GM12878 (cell line): ENCODE measurements at regions not wholly inside any gene's neighbourhood (a gene's known extent, or its start where the extent isn't known, plus 50 kb on each side); places are given as distances from the start of the nearest gene placed in this dataset.

Experiments used
- ATAC-seq: fragments of 200-7000 bp; cut with Tn5 transposase; 3 replicates; pipeline ENCODE4 v1.9.1; 2020; ENCODE audit warnings: mild to moderate bottlenecking, moderate library complexity
- BruUV-seq: library from RNA; stranded (reverse); fragments of 400-500 nt; replicated peaks from 2 replicates; lab custom pipeline; 2021; lab: Mats Ljungman, UMichigan
- CTCF ChIA-PET: fragments of 300-600 bp; sonication (Branson Sonifier 250); formaldehyde crosslinking; extraction: SDS; loops from one replicate; lab custom pipeline; 2021; ENCODE audit warnings: inconsistent platforms; lab: Yijun Ruan, JAX
- POLR2A ChIA-PET: fragments of 350-600 bp; formaldehyde crosslinking; extraction: SDS; loops from one replicate; lab custom pipeline; 2021; ENCODE audit warnings: inconsistent platforms; lab: Charles Lee
- RAD21 ChIA-PET: fragments of 300-600 bp; sonication (Branson Sonifier 250); formaldehyde crosslinking; loops from one replicate; lab custom pipeline; 2023; ENCODE audit warnings: antibody characterized with exemption; ENCODE audit not compliant: unreplicated experiment; lab: Charles Lee
- SMC1A ChIA-PET: fragments of 300-600 bp; sonication (Branson Sonifier 250); formaldehyde crosslinking; loops from one replicate; lab custom pipeline; 2023; ENCODE audit not compliant: unreplicated experiment, uncharacterized antibody; lab: Charles Lee
- DNase-seq: peaks from one replicate; pipeline ENCODE4 v3.0.0-alpha.2; 2011; ENCODE audit warnings: low read depth, low spot score
- FAIRE-seq: peaks from 3 replicates; lab custom pipeline; 2011; peaks lifted over from hg19 to GRCh38; lab: Jason Lieb, UNC
- H2AFZ ChIP-seq: 2 replicates; pipeline ENCODE4 v1.6.0; 2011; ENCODE audit warnings: low read depth, low read length, control low read depth; ENCODE audit not compliant: control insufficient read depth
- H3K27ac ChIP-seq: 2 replicates; pipeline ENCODE4 v1.5.1; 2011; ENCODE audit warnings: control low read depth; ENCODE audit not compliant: control insufficient read depth, insufficient read depth
- H3K27me3 ChIP-seq, 2 experiments: replicated peaks in 1 of 2; 2 replicates each; pipeline versions ENCODE4 v1.6.0 to v1.6.1; 2011; ENCODE audit warnings: low read length in 1 of 2; ENCODE audit not compliant: control insufficient read depth in 2 of 2, insufficient read depth in 2 of 2
- H3K36me3 ChIP-seq, 2 experiments: 2 replicates each; pipeline ENCODE4 v1.5.1; 2011; ENCODE audit warnings: low read length in 1 of 2; ENCODE audit not compliant: control insufficient read depth in 2 of 2, insufficient read depth in 2 of 2
- H3K4me1 ChIP-seq: 2 replicates; pipeline ENCODE4 v1.6.1; 2011; ENCODE audit warnings: mild to moderate bottlenecking, low read length, moderate library complexity, mixed read lengths; ENCODE audit not compliant: control insufficient read depth, insufficient read depth
- H3K4me2 ChIP-seq: 2 replicates; pipeline ENCODE4 v1.6.0; 2011; ENCODE audit warnings: control low read depth; ENCODE audit not compliant: control insufficient read depth, insufficient read depth
- H3K4me3 ChIP-seq: fragments of 200-600 bp; sonication (generic); 2 replicates; pipeline ENCODE4 v1.5.1; 2016
- H3K79me2 ChIP-seq: 2 replicates; pipeline ENCODE4 v1.6.0; 2011; ENCODE audit warnings: low read length; ENCODE audit not compliant: control insufficient read depth, insufficient read depth
- H3K9ac ChIP-seq: 2 replicates; pipeline ENCODE4 v1.8.0; 2011; ENCODE audit warnings: low read length, control low read depth, mixed read lengths; ENCODE audit not compliant: control insufficient read depth, insufficient read depth
- H3K9me3 ChIP-seq: replicated peaks from 3 replicates; pipeline ENCODE4 v1.5.1; 2011; ENCODE audit warnings: mild to moderate bottlenecking, low read length; ENCODE audit not compliant: control insufficient read depth, insufficient read depth
- H4K20me1 ChIP-seq: 2 replicates; pipeline ENCODE4 v1.6.0; 2011; ENCODE audit not compliant: control insufficient read depth, insufficient read depth
- ATF7 ChIP-seq: fragments of 450-650 bp; IDR thresholded peaks from 2 replicates; pipeline ENCODE4 v1.6.1; 2016; ENCODE audit warnings: low read depth, mild to moderate bottlenecking
- BHLHE40 ChIP-seq, 2 experiments: fragments of 450-650 bp in 1 of 2; IDR thresholded peaks; 2 replicates each; pipeline ENCODE4 v1.6.1; 2011 to 2017; ENCODE audit warnings: low read depth in 2 of 2, borderline replicate concordance in 1 of 2, improper control_type of control experiment in 1 of 2, low read length in 1 of 2, mild to moderate bottlenecking in 1 of 2
- CBX5 ChIP-seq: sonication (generic); IDR thresholded peaks from 2 replicates; pipeline ENCODE4 v1.6.1; 2016; ENCODE audit warnings: low read depth, moderate library complexity, mild to moderate bottlenecking, inconsistent platforms
- EZH2 ChIP-seq: IDR thresholded peaks from 2 replicates; pipeline ENCODE4 v1.6.1; 2012; ENCODE audit warnings: low read depth, mild to moderate bottlenecking, control low read depth, inconsistent platforms, low read length, borderline replicate concordance; ENCODE audit not compliant: control insufficient read depth
- JUND ChIP-seq: IDR thresholded peaks from 2 replicates; pipeline ENCODE4 v1.6.1; 2012; ENCODE audit warnings: low read depth, mild to moderate bottlenecking, low read length, improper control_type of control experiment, moderate library complexity
- MYB ChIP-seq: fragments of 150-350 bp; IDR thresholded peaks from 2 replicates; pipeline ENCODE4 v1.6.1; 2014; ENCODE audit warnings: mild to moderate bottlenecking, low read depth, low read length, borderline replicate concordance
- PML ChIP-seq: IDR thresholded peaks from 2 replicates; pipeline ENCODE4 v1.6.1; 2012; ENCODE audit warnings: low read length, inconsistent platforms
- RB1 ChIP-seq: fragments of 450-650 bp; formaldehyde crosslinking; IDR thresholded peaks from 2 replicates; pipeline ENCODE4 v1.6.1; 2017; ENCODE audit warnings: mild to moderate bottlenecking, borderline replicate concordance
- RBBP5 ChIP-seq: fragments of 200-600 bp; sonication (generic); conservative IDR thresholded peaks from 2 replicates; pipeline ENCODE4 v1.6.1; 2016
- RCOR1 ChIP-seq: conservative IDR thresholded peaks from 2 replicates; pipeline ENCODE4 v1.6.1; 2012; ENCODE audit warnings: low read depth, low read length, improper control_type of control experiment
- SIN3A ChIP-seq: IDR thresholded peaks from 2 replicates; pipeline ENCODE4 v1.6.1; 2012; ENCODE audit warnings: low read depth, low read length, improper control_type of control experiment
- SMAD5 ChIP-seq: IDR thresholded peaks from 2 replicates; pipeline ENCODE4 v1.6.1; 2016; ENCODE audit warnings: antibody characterized with exemption, low read depth
- SMARCA5 ChIP-seq: fragments of 450-650 bp; IDR thresholded peaks from 2 replicates; pipeline ENCODE4 v1.6.1; 2017; ENCODE audit warnings: mild to moderate bottlenecking
- STAT1 ChIP-seq: fragments of 450-650 bp; conservative IDR thresholded peaks from 2 replicates; pipeline ENCODE4 v1.6.1; 2014; ENCODE audit warnings: antibody characterized with exemption, mild to moderate bottlenecking
- STAT3 ChIP-seq: IDR thresholded peaks from 2 replicates; pipeline ENCODE4 v1.6.1; 2011; ENCODE audit warnings: low read depth, low read length, improper control_type of control experiment
- TAF1 ChIP-seq: IDR thresholded peaks from 2 replicates; pipeline ENCODE4 v1.6.1; 2011; ENCODE audit warnings: mild to moderate bottlenecking, low read depth, low read length, borderline replicate concordance
- TARDBP ChIP-seq: IDR thresholded peaks from 2 replicates; pipeline ENCODE4 v1.6.1; 2016; ENCODE audit warnings: borderline replicate concordance
- TCF3 ChIP-seq: IDR thresholded peaks from 2 replicates; pipeline ENCODE4 v1.6.1; 2012; ENCODE audit warnings: low read depth, mild to moderate bottlenecking, low read length, borderline replicate concordance; ENCODE audit not compliant: insufficient read depth
- USF2 ChIP-seq: IDR thresholded peaks from 2 replicates; pipeline ENCODE4 v1.6.1; 2011; ENCODE audit warnings: low read depth, low read length, improper control_type of control experiment, borderline replicate concordance
- ZBTB40 ChIP-seq: fragments of 450-650 bp; IDR thresholded peaks from 2 replicates; pipeline ENCODE4 v1.6.1; 2016; ENCODE audit warnings: mild to moderate bottlenecking, moderate library complexity, borderline replicate concordance
- whole genome bisulfite sequencing: methylation state at CpG from one replicate; pipeline ENCODE4 v1.1.6; 2016; ENCODE audit warnings: low lambda C conversion rate; ENCODE audit not compliant: insufficient replicate concordance, insufficient coverage; ENCODE audit errors: missing lambda C conversion rate; 5-methylcytosine and 5-hydroxymethylcytosine counted together
- in situ Hi-C: fragments of 300-500 bp; cut with MboI; formaldehyde crosslinking; loops from 9 replicates; pipeline ENCODE4 v1.14.3; 2018; ENCODE audit warnings: mixed read lengths
- intact Hi-C: fragments of 100-400 bp; cut with micrococcal nuclease; formaldehyde crosslinking; loops from one replicate; pipeline ENCODE4 v1.14.2; 2022; ENCODE audit not compliant: unreplicated experiment

- TF ChIP-seq ZBTB40 = no peak
- no peak for TF ChIP-seq USF2
- no peak for TF ChIP-seq BHLHE40 (IDR thresholded peaks at IDR 0.05; ENCODE audit: borderline replicate concordance in 1 of 2, low read depth in 2 of 2, low read length in 1 of 2)
Observed at GRCh38 chr5:19044931-19045695, 942.9 kb downstream of the CDH18 start (continued).

- no peaks in the 10 kb centered on the region for H4K20me1 ChIP-seq
- H2AFZ ChIP-seq = no peak overlapping the region
- H3K9ac ChIP-seq = no peak overlapping the region
- H3K27me3 ChIP-seq = no peaks in the 10 kb centered on the region
- no TSS peak for BruUV-seq
- H3K9me3 ChIP-seq = no peaks in the 10 kb centered on the region
- H3K79me2 ChIP-seq = no peaks in the 10 kb centered on the region
- no peak overlapping the region for H3K27ac ChIP-seq
- ChIA-PET POLR2A (interaction anchor here (0.5 kb wide), 1 partner anchor 31 kb away, joined by 3 read pairs; no protein-coding TSS in a partner anchor), RAD21 (no interaction called here), SMC1A (no interaction called here), CTCF (interaction anchor here (0.6 kb wide), 1 partner anchor 15 kb away, joined by 4 read pairs; no protein-coding TSS in a partner anchor)
- no peak overlapping the region for H3K4me2 ChIP-seq
- no peak overlapping the region for H3K4me3 ChIP-seq
- ATAC-seq (no peak), FAIRE-seq (no peak), DNase-seq (no peak)
- TF ChIP-seq STAT3 (no peak), PML (no peak), CBX5 (no peak), RBBP5 (no peak), JUND (no peak), RCOR1 (no peak), ATF7 (no peak), SMARCA5 (no peak), MYB (no peak), TARDBP (no peak), TAF1 (no peak), RB1 (no peak), SMAD5 (no peak), STAT1 (no peak), SIN3A (no peak), TCF3 (no peak), EZH2 (no peak)
- 60% methylated on average over 9 of the region's 9 CpGs for WGBS
- intact Hi-C loops (no loop called here), in situ Hi-C loops (no loop called here)
- H3K36me3 ChIP-seq = no peaks in the 10 kb centered on the region
- H3K4me1 ChIP-seq = no peaks in the 10 kb centered on the region
Observed at GRCh38 chr5:19047277-19047676, 940.7 kb downstream of the CDH18 start.
